ENCODE measurements at regions not wholly inside any gene's neighbourhood (a gene's known extent, or its start where the extent isn't known, plus 50 kb on each side); places are given as distances from the start of the nearest gene placed in this dataset.

DNA sequence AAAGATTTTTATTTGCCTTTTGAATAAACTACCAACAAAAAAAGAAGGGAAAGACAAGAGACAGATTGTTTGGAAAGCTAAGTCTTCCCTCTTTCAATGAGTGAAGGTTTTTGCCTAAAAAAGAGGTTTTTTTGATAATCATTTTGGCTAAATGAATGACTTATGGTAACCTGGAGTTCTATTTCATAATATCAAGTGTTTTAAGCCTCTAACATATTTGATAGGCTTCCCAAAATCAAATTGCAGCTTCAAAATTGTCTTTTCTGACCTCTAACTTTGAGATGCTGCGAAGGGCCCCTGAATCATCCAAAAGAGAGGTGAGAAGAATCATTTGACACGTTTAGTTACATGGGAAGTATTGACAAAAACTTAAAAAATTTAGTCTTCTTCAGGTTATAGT, 53.0 kb upstream of the NAMPT start:
- no peak for DNase-seq

DNA sequence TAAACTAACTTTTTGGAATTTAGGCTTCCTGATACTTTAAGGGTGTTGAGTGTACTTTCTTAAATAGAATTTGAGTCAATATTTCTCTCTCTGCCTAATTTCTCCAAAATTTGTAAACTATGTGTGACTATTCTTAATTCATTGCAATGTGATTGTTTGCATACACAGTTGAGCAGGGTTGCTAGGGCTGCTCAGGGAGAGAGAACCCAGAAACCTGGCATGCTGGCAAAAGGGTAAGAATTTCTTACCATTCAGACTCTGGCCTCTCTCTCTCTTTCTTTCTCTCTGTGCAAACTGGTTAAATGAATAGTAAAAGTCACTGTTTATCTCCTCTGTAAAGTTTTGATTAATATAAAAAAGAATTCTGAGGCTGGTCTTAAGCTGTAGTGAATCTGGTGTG, 51.0 kb upstream of the NAMPT start:
- DNase-seq: no peak

All from activated naive CD4-positive, alpha-beta T cell (primary cell).